CD4-positive, alpha-beta memory T cell (primary cell): ENCODE measurements at regions not wholly inside any gene's neighbourhood (a gene's known extent, or its start where the extent isn't known, plus 50 kb on each side); places are given as distances from the start of the nearest gene placed in this dataset.

Experiments
- CTCF ChIA-PET: fragments of 350-600 bp; sonication (Branson Sonifier 250); formaldehyde crosslinking; loops from one replicate; lab custom pipeline; 2021; ENCODE audit warnings: inconsistent platforms; ENCODE audit not compliant: partially characterized antibody; lab: Charles Lee
- POLR2A ChIA-PET: fragments of 350-600 bp; sonication (Branson Sonifier 250); formaldehyde crosslinking; loops from one replicate; lab custom pipeline; 2021; ENCODE audit not compliant: partially characterized antibody; lab: Charles Lee
- DNase-seq, 5 donors: peaks; one replicate each; pipeline versions ENCODE4 v3.0.0 to v3.0.0-alpha.2; 2020 to 2022; ENCODE audit warnings: mixed read lengths in 1 of 5
- H3K27ac ChIP-seq: one replicate; pipeline ENCODE4 v1.7.0; 2013; ENCODE audit warnings: low read depth, low read length
- H3K27me3 ChIP-seq: 2 replicates; pipeline ENCODE4 v1.7.0; 2013; ENCODE audit warnings: mild to moderate bottlenecking, low read length, moderate library complexity; ENCODE audit not compliant: insufficient read depth
- H3K36me3 ChIP-seq: 2 replicates; pipeline ENCODE4 v1.7.0; 2013; ENCODE audit warnings: mild to moderate bottlenecking, low read length, moderate library complexity; ENCODE audit not compliant: insufficient read depth
- H3K4me1 ChIP-seq: 2 replicates; pipeline ENCODE4 v1.7.0; 2013; ENCODE audit warnings: mild to moderate bottlenecking, low read length, moderate library complexity; ENCODE audit not compliant: insufficient read depth
- H3K4me3 ChIP-seq, 2 donors: one replicate each; pipeline ENCODE4 v1.7.0; 2013; ENCODE audit warnings: low read length in 2 of 2, mild to moderate bottlenecking in 1 of 2
- H3K9me3 ChIP-seq, 2 donors: one replicate each; pipeline ENCODE4 v1.7.0; 2013; ENCODE audit warnings: low read length in 2 of 2, control low read depth in 1 of 2; ENCODE audit not compliant: control insufficient read depth in 1 of 2
- H3K27ac Mint-ChIP-seq, 7 donors: one replicate each; pipeline ENCODE4 v1.8.0; 2020 to 2021; ENCODE audit warnings: mixed read lengths in 7 of 7, mild to moderate bottlenecking in 6 of 7, inconsistent platforms in 3 of 7, moderate library complexity in 3 of 7
- H3K27me3 Mint-ChIP-seq, 2 donors: one replicate each; pipeline ENCODE4 v1.8.0; 2020 to 2021; ENCODE audit warnings: mixed read lengths in 2 of 2
- H3K36me3 Mint-ChIP-seq, 2 donors: one replicate each; pipeline ENCODE4 v1.8.0; 2020 to 2021; ENCODE audit warnings: mixed read lengths in 2 of 2, inconsistent platforms in 1 of 2, mild to moderate bottlenecking in 1 of 2
- H3K4me1 Mint-ChIP-seq, 4 donors: one replicate each; pipeline ENCODE4 v1.8.0; 2020 to 2021; ENCODE audit warnings: mixed read lengths in 4 of 4, mild to moderate bottlenecking in 1 of 4
- H3K4me3 Mint-ChIP-seq, 8 donors: one replicate each; pipeline ENCODE4 v1.8.0; 2020 to 2021; ENCODE audit warnings: mixed read lengths in 8 of 8, mild to moderate bottlenecking in 7 of 8, moderate library complexity in 6 of 8, inconsistent platforms in 3 of 8
- H3K9me3 Mint-ChIP-seq, 8 donors: one replicate each; pipeline ENCODE4 v1.8.0; 2020 to 2021; ENCODE audit warnings: mixed read lengths in 8 of 8, mild to moderate bottlenecking in 5 of 8, inconsistent platforms in 3 of 8, moderate library complexity in 1 of 8
- intact Hi-C: fragments of 100-400 bp; cut with micrococcal nuclease; formaldehyde crosslinking; loops from one replicate; pipeline ENCODE4 v1.15.1; 2023

DNA sequence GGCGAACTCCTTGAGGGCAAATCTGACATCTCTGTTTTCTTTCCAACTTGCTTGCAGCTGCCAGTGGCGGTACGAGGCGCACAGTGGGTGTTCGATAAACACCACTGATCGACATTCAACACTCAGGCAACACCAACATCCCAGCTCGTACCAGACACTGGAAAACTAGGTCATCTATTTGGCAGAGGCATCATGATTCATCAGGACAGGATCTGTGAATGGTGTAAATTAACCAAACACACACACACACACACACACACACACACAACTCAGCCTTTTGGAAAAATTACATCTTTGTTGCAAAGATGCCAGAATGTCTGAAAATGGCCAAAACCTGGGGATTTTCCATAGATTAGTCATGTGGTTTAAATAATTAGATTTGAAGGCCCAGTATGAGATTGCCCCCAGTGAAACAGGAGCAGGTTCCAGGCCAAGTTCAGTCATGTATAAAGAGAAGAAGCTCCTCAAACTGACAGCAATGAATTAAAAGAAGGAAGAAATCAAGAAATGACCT is 150.5 kb upstream of the NCKAP5 start:
- ChIA-PET POLR2A (no interaction called here), CTCF (no interaction called here)
- Mint-ChIP-seq H3K9me3 (peaks cover 0 to 1% (median 0%) of the 10 kb centered on the region in 8 donors), H3K27me3 (no peaks in the 10 kb centered on the region), H3K4me3 (no peak overlapping the region), H3K27ac (no peak overlapping the region), H3K36me3 (no peaks in the 10 kb centered on the region), H3K4me1 (no peaks in the 10 kb centered on the region)
- intact Hi-C loops = no loop called here
- Histone ChIP-seq H3K9me3 (no peaks in the 10 kb centered on the region), H3K4me3 (no peak overlapping the region), H3K36me3 (no peaks in the 10 kb centered on the region), H3K27ac (no peak overlapping the region), H3K4me1 (no peaks in the 10 kb centered on the region), H3K27me3 (no peaks in the 10 kb centered on the region)
- no peak for DNase-seq

- no peak overlapping the region for H3K27ac Mint-ChIP-seq
- POLR2A ChIA-PET = no interaction called here
- peaks cover 0 to 3% (median 0%) of the 10 kb centered on the region in 8 donors for H3K9me3 Mint-ChIP-seq
- no peaks in the 10 kb centered on the region for H3K4me1 Mint-ChIP-seq
- Histone ChIP-seq H3K27me3 (no peaks in the 10 kb centered on the region), H3K4me3 (no peak overlapping the region), H3K4me1 (no peaks in the 10 kb centered on the region), H3K27ac (no peak overlapping the region), H3K36me3 (no peaks in the 10 kb centered on the region), H3K9me3 (no peaks in the 10 kb centered on the region)
- intact Hi-C loops = no loop called here
- no peaks in the 10 kb centered on the region for H3K36me3 Mint-ChIP-seq
- H3K4me3 Mint-ChIP-seq = no peak overlapping the region
- no peak for DNase-seq
- CTCF ChIA-PET = no interaction called here
- no peaks in the 10 kb centered on the region for H3K27me3 Mint-ChIP-seq
Observed at GRCh38 chr2:133720429-133720828, 152.2 kb upstream of the NCKAP5 start.

GRCh38 chr2:133721118-133721517 is 152.9 kb upstream of the NCKAP5 start:
- Histone ChIP-seq H3K27me3 (no peaks in the 10 kb centered on the region), H3K4me1 (no peaks in the 10 kb centered on the region), H3K4me3 (no peak overlapping the region), H3K27ac (no peak overlapping the region), H3K9me3 (no peaks in the 10 kb centered on the region), H3K36me3 (no peaks in the 10 kb centered on the region)
- Mint-ChIP-seq H3K27me3 (no peaks in the 10 kb centered on the region), H3K9me3 (peaks cover 0 to 3% (median 0%) of the 10 kb centered on the region in 8 donors), H3K4me1 (no peaks in the 10 kb centered on the region), H3K4me3 (no peak overlapping the region), H3K36me3 (no peaks in the 10 kb centered on the region), H3K27ac (no peak overlapping the region)
- no peak for DNase-seq
- intact Hi-C loops = no loop called here
- ChIA-PET POLR2A (no interaction called here), CTCF (no interaction called here)

- CTCF ChIA-PET = no interaction called here
- H3K9me3 Mint-ChIP-seq = peaks cover 0 to 3% (median 0%) of the 10 kb centered on the region in 8 donors
Observed at GRCh38 chr2:133723133-133723532, 154.9 kb upstream of the NCKAP5 start.

GRCh38 chr2:133726973-133727372 is 158.7 kb upstream of the NCKAP5 start:
- no peak for DNase-seq
- H3K36me3 ChIP-seq = no peaks in the 10 kb centered on the region
- H3K4me1 Mint-ChIP-seq = peaks cover 0 to 6% (median 4%) of the 10 kb centered on the region in 4 donors

More at GRCh38 chr2:133723133-133723532, 154.9 kb upstream of the NCKAP5 start:
- Mint-ChIP-seq H3K27me3 (no peaks in the 10 kb centered on the region), H3K27ac (no peak overlapping the region), H3K4me1 (peaks cover 0 to 6% (median 4%) of the 10 kb centered on the region in 4 donors), H3K36me3 (no peaks in the 10 kb centered on the region), H3K4me3 (no peak overlapping the region)
- intact Hi-C loops = no loop called here
- Histone ChIP-seq H3K9me3 (no peaks in the 10 kb centered on the region), H3K4me3 (no peak overlapping the region), H3K27ac (no peak overlapping the region), H3K27me3 (no peaks in the 10 kb centered on the region), H3K36me3 (no peaks in the 10 kb centered on the region), H3K4me1 (no peaks in the 10 kb centered on the region)
- POLR2A ChIA-PET = no interaction called here
- no peak for DNase-seq

GRCh38 chr2:133732059-133732458 is 163.8 kb upstream of the NCKAP5 start:
- POLR2A ChIA-PET = no interaction called here
- peaks cover 0 to 5% (median 3%) of the 10 kb centered on the region in 4 donors for H3K4me1 Mint-ChIP-seq
- no peak overlapping the region for H3K4me3 Mint-ChIP-seq
- no peak for DNase-seq
- CTCF ChIA-PET = no interaction called here
- intact Hi-C loops = no loop called here
- peaks cover 0 to 4% (median under 1%) of the 10 kb centered on the region in 8 donors for H3K9me3 Mint-ChIP-seq
- H3K36me3 Mint-ChIP-seq = no peaks in the 10 kb centered on the region
- Histone ChIP-seq H3K27me3 (no peaks in the 10 kb centered on the region), H3K27ac (no peak overlapping the region), H3K9me3 (no peaks in the 10 kb centered on the region), H3K4me3 (no peak overlapping the region), H3K36me3 (no peaks in the 10 kb centered on the region), H3K4me1 (no peaks in the 10 kb centered on the region)
- no peaks in the 10 kb centered on the region for H3K27me3 Mint-ChIP-seq
- H3K27ac Mint-ChIP-seq = no peak overlapping the region

More at GRCh38 chr2:133726973-133727372, 158.7 kb upstream of the NCKAP5 start:
- intact Hi-C loops = no loop called here
- POLR2A ChIA-PET = no interaction called here
- H3K27ac ChIP-seq = no peak overlapping the region
- no peaks in the 10 kb centered on the region for H3K36me3 Mint-ChIP-seq
- no peaks in the 10 kb centered on the region for H3K27me3 ChIP-seq
- H3K27ac Mint-ChIP-seq = peak overlapping the region in 1 of 7 donors; percentile 43
- H3K4me1 ChIP-seq = no peaks in the 10 kb centered on the region
- no peak overlapping the region for H3K4me3 ChIP-seq
- H3K9me3 ChIP-seq = no peaks in the 10 kb centered on the region
- no peaks in the 10 kb centered on the region for H3K27me3 Mint-ChIP-seq
- peaks cover 0 to 6% (median 0%) of the 10 kb centered on the region in 8 donors for H3K9me3 Mint-ChIP-seq
- CTCF ChIA-PET = no interaction called here
- no peak overlapping the region for H3K4me3 Mint-ChIP-seq

GRCh38 chr2:133732982-133733900 is 165.0 kb upstream of the NCKAP5 start:
- DNase-seq = no peak
- Histone ChIP-seq H3K9me3 (no peaks in the 10 kb centered on the region), H3K4me1 (no peaks in the 10 kb centered on the region), H3K36me3 (no peaks in the 10 kb centered on the region), H3K27ac (no peak overlapping the region), H3K27me3 (no peaks in the 10 kb centered on the region), H3K4me3 (no peak overlapping the region)
- Mint-ChIP-seq H3K4me3 (no peak overlapping the region), H3K4me1 (no peaks in the 10 kb centered on the region), H3K27me3 (no peaks in the 10 kb centered on the region), H3K27ac (no peak overlapping the region), H3K9me3 (peaks cover 0 to 4% (median under 1%) of the 10 kb centered on the region in 8 donors), H3K36me3 (no peaks in the 10 kb centered on the region)
- CTCF ChIA-PET = no interaction called here
- intact Hi-C loops = no loop called here
- POLR2A ChIA-PET = no interaction called here
